Neural progenitor cell (in vitro differentiated cells): ENCODE measurements at regions not wholly inside any gene's neighbourhood (a gene's known extent, or its start where the extent isn't known, plus 50 kb on each side); places are given as distances from the start of the nearest gene placed in this dataset.

Source experiments
- DNase-seq: peaks from one replicate; pipeline ENCODE4 v3.0.0-alpha.2; 2016; ENCODE audit warnings: low spot score
- H2AFZ ChIP-seq: fragments of 200-600 bp; sonication (generic); replicated peaks from 2 replicates; pipeline ENCODE4 v1.6.1; 2016; ENCODE audit warnings: antibody characterized with exemption
- H3F3A ChIP-seq: fragments of 200-600 bp; sonication (generic); 2 replicates; pipeline ENCODE4 v1.6.1; 2016; ENCODE audit warnings: antibody characterized with exemption, low read depth
- H3K27ac ChIP-seq: fragments of 200-600 bp; sonication (generic); 2 replicates; pipeline ENCODE4 v1.5.1; 2016; ENCODE audit warnings: mild to moderate bottlenecking
- H3K27me3 ChIP-seq: fragments of 200-600 bp; sonication (generic); 2 replicates; pipeline ENCODE4 v1.6.1; 2016; ENCODE audit warnings: mild to moderate bottlenecking, moderate library complexity
- H3K36me3 ChIP-seq: fragments of 200-600 bp; sonication (generic); 2 replicates; pipeline ENCODE4 v1.5.1; 2016
- H3K4me1 ChIP-seq: fragments of 200-600 bp; sonication (generic); 2 replicates; pipeline ENCODE4 v1.6.1; 2016; ENCODE audit warnings: mixed run types
- H3K4me2 ChIP-seq: fragments of 200-600 bp; sonication (generic); 2 replicates; pipeline ENCODE4 v1.6.1; 2016
- H3K4me3 ChIP-seq: fragments of 200-600 bp; sonication (generic); 2 replicates; pipeline ENCODE4 v1.5.1; 2016
- H3K79me2 ChIP-seq: fragments of 200-600 bp; sonication (generic); 2 replicates; pipeline ENCODE4 v1.6.1; 2016; ENCODE audit warnings: low read depth
- H3K9ac ChIP-seq: fragments of 200-600 bp; sonication (generic); 2 replicates; pipeline ENCODE4 v1.6.1; 2016
- H3K9me3 ChIP-seq: fragments of 200-600 bp; sonication (generic); 2 replicates; pipeline ENCODE4 v1.5.1; 2016; ENCODE audit warnings: low read depth
- H4K20me1 ChIP-seq: fragments of 200-600 bp; sonication (generic); 2 replicates; pipeline ENCODE4 v1.6.1; 2016; ENCODE audit warnings: low read depth
- H3K27ac Mint-ChIP-seq: 3 replicates; pipeline ENCODE4 v1.8.0; 2021; ENCODE audit warnings: mixed read lengths
- H3K27me3 Mint-ChIP-seq: 2 replicates; pipeline ENCODE4 v1.8.0; 2022; ENCODE audit warnings: low read depth, mild to moderate bottlenecking, inconsistent platforms, moderate library complexity, mixed read lengths; ENCODE audit not compliant: insufficient read depth
- H3K36me3 Mint-ChIP-seq: 3 replicates; pipeline ENCODE4 v1.8.0; 2021; ENCODE audit warnings: mixed read lengths
- H3K4me1 Mint-ChIP-seq: 3 replicates; pipeline ENCODE4 v1.8.0; 2021; ENCODE audit warnings: mixed read lengths
- H3K4me3 Mint-ChIP-seq: 3 replicates; pipeline ENCODE4 v1.8.0; 2021; ENCODE audit warnings: mild to moderate bottlenecking, moderate library complexity, mixed read lengths
- H3K9me3 Mint-ChIP-seq: 3 replicates; pipeline ENCODE4 v1.8.0; 2020; ENCODE audit warnings: mixed read lengths
- CTCF ChIP-seq: fragments of 200-600 bp; sonication (generic); IDR thresholded peaks from 2 replicates; pipeline ENCODE4 v1.5.1; 2017; ENCODE audit warnings: antibody characterized with exemption, mild to moderate bottlenecking
- EZH2 ChIP-seq: fragments of 200-600 bp; sonication (generic); IDR thresholded peaks from 2 replicates; pipeline ENCODE4 v1.6.1; 2017; ENCODE audit warnings: antibody characterized with exemption, mild to moderate bottlenecking, moderate library complexity
- EZH2phosphoT487 ChIP-seq: fragments of 200-600 bp; sonication (generic); IDR thresholded peaks from 2 replicates; pipeline ENCODE4 v1.6.1; 2017; ENCODE audit warnings: antibody characterized with exemption

- Mint-ChIP-seq H3K4me1 (no peaks in the 10 kb centered on the region), H3K36me3 (peaks cover 22% of the 10 kb centered on the region), H3K4me3 (no peak overlapping the region), H3K27me3 (no peaks in the 10 kb centered on the region), H3K27ac (no peak overlapping the region), H3K9me3 (no peaks in the 10 kb centered on the region)
- Histone ChIP-seq H3K4me2 (no peak overlapping the region), H3K36me3 (no peaks in the 10 kb centered on the region), H3K79me2 (no peaks in the 10 kb centered on the region), H4K20me1 (no peaks in the 10 kb centered on the region), H2AFZ (no peak overlapping the region), H3K9me3 (no peaks in the 10 kb centered on the region), H3K9ac (no peak overlapping the region), H3F3A (no peaks in the 10 kb centered on the region), H3K27ac (no peak overlapping the region), H3K27me3 (no peaks in the 10 kb centered on the region), H3K4me3 (no peak overlapping the region), H3K4me1 (no peaks in the 10 kb centered on the region)
- DNase-seq, result no peak
- TF ChIP-seq EZH2phosphoT487 (no peak), EZH2 (no peak), CTCF (no peak)
These were observed 99.1 kb upstream of the ADAD1 start for GRCh38 chr4:122279670-122280069.

GRCh38 chr4:122285285-122285684, 93.5 kb upstream of the ADAD1 start:
- no peaks in the 10 kb centered on the region for H4K20me1 ChIP-seq
- no peak overlapping the region for H3K9ac ChIP-seq
- H3K27ac ChIP-seq, result no peak overlapping the region
- H3K27ac Mint-ChIP-seq, result no peak overlapping the region
- no peak overlapping the region for H3K4me3 Mint-ChIP-seq
- H3K79me2 ChIP-seq, result no peaks in the 10 kb centered on the region
- H3K9me3 Mint-ChIP-seq, result no peaks in the 10 kb centered on the region
- TF ChIP-seq EZH2, result no peak
- no peak for TF ChIP-seq CTCF
- TF ChIP-seq EZH2phosphoT487, result no peak
- H3K4me1 Mint-ChIP-seq, result no peaks in the 10 kb centered on the region
- no peaks in the 10 kb centered on the region for H3K27me3 Mint-ChIP-seq
- no peak overlapping the region for H3K4me2 ChIP-seq
- DNase-seq, result no peak
- H3K36me3 Mint-ChIP-seq, result peaks cover 9% of the 10 kb centered on the region
- no peaks in the 10 kb centered on the region for H3K27me3 ChIP-seq
- H3K4me1 ChIP-seq, result no peaks in the 10 kb centered on the region
- no peak overlapping the region for H2AFZ ChIP-seq
- no peaks in the 10 kb centered on the region for H3K9me3 ChIP-seq
- no peak overlapping the region for H3K4me3 ChIP-seq
- no peaks in the 10 kb centered on the region for H3F3A ChIP-seq
- peaks cover 3% of the 10 kb centered on the region for H3K36me3 ChIP-seq

GRCh38 chr4:122293374-122294365, 85.1 kb upstream of the ADAD1 start:
- Histone ChIP-seq H3K4me1 (no peaks in the 10 kb centered on the region), H3K9me3 (no peaks in the 10 kb centered on the region), H3K36me3 (peaks cover 6% of the 10 kb centered on the region), H3K9ac (no peak overlapping the region), H3K27me3 (no peaks in the 10 kb centered on the region), H3F3A (no peaks in the 10 kb centered on the region), H4K20me1 (no peaks in the 10 kb centered on the region), H3K4me3 (no peak overlapping the region), H3K79me2 (no peaks in the 10 kb centered on the region), H3K27ac (no peak overlapping the region), H3K4me2 (no peak overlapping the region), H2AFZ (no peak overlapping the region)
- Mint-ChIP-seq H3K27me3 (peaks cover 2% of the 10 kb centered on the region), H3K4me3 (no peak overlapping the region), H3K27ac (no peak overlapping the region), H3K9me3 (peaks cover 13% of the 10 kb centered on the region), H3K36me3 (peaks cover 29% of the 10 kb centered on the region), H3K4me1 (peaks cover 2% of the 10 kb centered on the region)
- TF ChIP-seq EZH2, result no peak
- no peak for TF ChIP-seq EZH2phosphoT487
- TF ChIP-seq CTCF, result no peak
- DNase-seq, result no peak
